GM13977 (cell line): ENCODE measurements at regions not wholly inside any gene's neighbourhood (a gene's known extent, or its start where the extent isn't known, plus 50 kb on each side); places are given as distances from the start of the nearest gene placed in this dataset.

Source experiments
- DNase-seq: peaks from one replicate; pipeline ENCODE4 v3.0.0; 2012; ENCODE audit warnings: low spot score
- CTCF ChIP-seq: IDR thresholded peaks from 2 replicates; pipeline ENCODE4 v1.5.1; 2012; ENCODE audit warnings: mild to moderate bottlenecking, control low read depth; ENCODE audit not compliant: insufficient read depth; ENCODE audit errors: extremely low read depth, missing control alignments
- in situ Hi-C: fragments of 300-500 bp; cut with MboI; formaldehyde crosslinking; loops from one replicate; pipeline ENCODE4 v1.12.0; 2022; ENCODE audit warnings: low sequenced_read_pairs, low pct_unique_long_range_greater_than_20kb, mixed read lengths, inconsistent platforms; ENCODE audit not compliant: unreplicated experiment

- no peak for DNase-seq
- in situ Hi-C loops, result no loop called here
- TF ChIP-seq CTCF, result no peak
Measured at GRCh38 chr7:45401851-45402250, 172.3 kb upstream of the ADCY1 start.

- TF ChIP-seq CTCF, result no peak
- in situ Hi-C loops, result no loop called here
- DNase-seq, result peak; percentile 63
Measured at GRCh38 chr7:45402480-45403218, 171.5 kb upstream of the ADCY1 start.

GRCh38 chr7:45404622-45405021 is 169.5 kb upstream of the ADCY1 start:
- TF ChIP-seq CTCF, result no peak
- in situ Hi-C loops, result no loop called here
- DNase-seq, result no peak

GRCh38 chr7:45407730-45408408 is 166.3 kb upstream of the ADCY1 start:
- in situ Hi-C loops, result no loop called here
- no peak for DNase-seq

GRCh38 chr7:45408409-45408737 is 165.8 kb upstream of the ADCY1 start:
- no peak for TF ChIP-seq CTCF
- in situ Hi-C loops, result no loop called here

More at GRCh38 chr7:45407730-45408408, 166.3 kb upstream of the ADCY1 start:
- no peak for TF ChIP-seq CTCF

GRCh38 chr7:45410893-45411292 is 163.3 kb upstream of the ADCY1 start:
- TF ChIP-seq CTCF, result no peak
- DNase-seq, result no peak
- in situ Hi-C loops, result no loop called here

More at GRCh38 chr7:45408409-45408737, 165.8 kb upstream of the ADCY1 start:
- DNase-seq, result no peak

GRCh38 chr7:45413419-45413818 is 160.7 kb upstream of the ADCY1 start:
- in situ Hi-C loops, result no loop called here
- DNase-seq, result no peak
- TF ChIP-seq CTCF, result no peak
